ENCODE measurements at regions not wholly inside any gene's neighbourhood (a gene's known extent, or its start where the extent isn't known, plus 50 kb on each side); places are given as distances from the start of the nearest gene placed in this dataset.

GRCh38 chr5:100726116-100726515 lies 177.0 kb downstream of the ST8SIA4 start:
- Histone ChIP-seq H3K36me3 (no peaks in the 10 kb centered on the region), H3K9me3 (no peaks in the 10 kb centered on the region), H3K4me1 (no peaks in the 10 kb centered on the region), H3K27ac (no peak overlapping the region), H3K4me3 (no peak overlapping the region), H3K27me3 (no peaks in the 10 kb centered on the region)
- intact Hi-C loops (cut with DNase I), result no loop called here
- no peak for TF ChIP-seq CTCF (IDR thresholded peaks at IDR 0.05)
- no peak for DNase-seq (ENCODE audit: low spot score in 2 of 2)

DNA sequence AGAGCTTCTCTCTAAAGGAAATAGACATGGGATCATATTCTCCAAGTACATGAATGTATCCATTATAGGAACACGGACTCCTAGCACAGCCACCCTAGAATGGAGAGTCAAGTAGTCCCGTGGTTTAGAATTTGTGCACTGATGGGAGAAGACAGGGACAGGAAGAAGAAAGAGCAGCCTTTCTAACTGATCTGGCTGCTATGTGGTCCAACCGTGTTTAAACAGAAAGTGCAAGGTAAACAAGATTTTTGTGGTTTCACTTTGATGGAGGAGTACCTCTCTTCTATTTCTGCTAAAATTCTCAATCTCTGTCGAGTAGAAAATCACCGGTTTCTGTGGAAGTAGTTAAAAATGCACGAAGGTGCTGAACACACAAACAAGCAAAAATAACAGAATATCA lies 171.3 kb downstream of the ST8SIA4 start:
- H3K9me3 ChIP-seq, result no peaks in the 10 kb centered on the region
- H3K27ac ChIP-seq, result no peak overlapping the region
- intact Hi-C loops (cut with DNase I), result no loop called here
- H3K36me3 ChIP-seq, result no peaks in the 10 kb centered on the region
- no peak for DNase-seq (ENCODE audit: low spot score in 2 of 2)
- H3K4me1 ChIP-seq, result no peaks in the 10 kb centered on the region
- no peak for TF ChIP-seq CTCF (IDR thresholded peaks at IDR 0.05)
- peak overlapping the region in 1 of 2 donors; percentile 25 for H3K4me3 ChIP-seq
- H3K27me3 ChIP-seq, result no peaks in the 10 kb centered on the region

DNA sequence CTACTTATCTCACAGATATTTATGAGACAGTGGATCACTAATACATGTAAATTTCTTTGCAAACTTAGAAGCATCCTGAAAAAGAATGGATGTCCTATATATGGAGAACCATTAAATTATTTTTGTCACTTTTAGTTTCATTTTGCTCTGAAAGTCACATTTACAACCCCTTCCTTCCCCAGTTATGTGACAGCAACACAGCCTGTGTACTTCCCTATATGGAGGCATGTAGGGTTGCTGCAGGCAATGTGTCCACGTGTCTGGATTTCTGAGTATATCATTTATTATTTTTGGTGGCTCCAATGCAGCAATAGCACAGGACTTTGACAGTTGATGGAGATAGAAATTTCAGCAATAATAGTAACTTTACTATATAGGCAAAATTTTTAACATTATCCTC lies 156.4 kb downstream of the ST8SIA4 start:
- Histone ChIP-seq H3K27me3 (no peaks in the 10 kb centered on the region), H3K36me3 (no peaks in the 10 kb centered on the region), H3K27ac (no peak overlapping the region), H3K4me1 (no peaks in the 10 kb centered on the region), H3K4me3 (no peak overlapping the region), H3K9me3 (no peaks in the 10 kb centered on the region)
- TF ChIP-seq CTCF (IDR thresholded peaks at IDR 0.05), result no peak
- intact Hi-C loops (cut with DNase I), result no loop called here
- no peak for DNase-seq (ENCODE audit: low spot score in 2 of 2)

GRCh38 chr5:100749771-100750284 lies 153.3 kb downstream of the ST8SIA4 start:
- no peaks in the 10 kb centered on the region for H3K36me3 ChIP-seq
- H3K27me3 ChIP-seq, result no peaks in the 10 kb centered on the region
- no peak for DNase-seq (ENCODE audit: low spot score in 2 of 2)
- no peaks in the 10 kb centered on the region for H3K9me3 ChIP-seq
- no peak for TF ChIP-seq CTCF (IDR thresholded peaks at IDR 0.05)
- no peak overlapping the region for H3K4me3 ChIP-seq
- intact Hi-C loops (cut with DNase I), result no loop called here
- no peak overlapping the region for H3K27ac ChIP-seq
- no peaks in the 10 kb centered on the region for H3K4me1 ChIP-seq

GRCh38 chr5:100755435-100755834 lies 147.6 kb downstream of the ST8SIA4 start:
- no peak overlapping the region for H3K27ac ChIP-seq
- intact Hi-C loops (cut with DNase I), result no loop called here
- no peaks in the 10 kb centered on the region for H3K27me3 ChIP-seq
- H3K36me3 ChIP-seq, result no peaks in the 10 kb centered on the region
- no peaks in the 10 kb centered on the region for H3K9me3 ChIP-seq
- no peaks in the 10 kb centered on the region for H3K4me1 ChIP-seq
- no peak for DNase-seq (ENCODE audit: low spot score in 2 of 2)
- no peak for TF ChIP-seq CTCF (IDR thresholded peaks at IDR 0.05)
- H3K4me3 ChIP-seq, result no peak overlapping the region

Data from ascending aorta (tissue), 2 donors.